GM19395 (cell line): ENCODE measurements at regions not wholly inside any gene's neighbourhood (a gene's known extent, or its start where the extent isn't known, plus 50 kb on each side); places are given as distances from the start of the nearest gene placed in this dataset.

Experiments used
- ATAC-seq: cut with Tn5 transposase; IDR thresholded peaks from one replicate; pipeline ENCODE4 v1.9.1; 2021; ENCODE audit warnings: mild to moderate bottlenecking, moderate library complexity; ENCODE audit not compliant: unreplicated experiment

DNA sequence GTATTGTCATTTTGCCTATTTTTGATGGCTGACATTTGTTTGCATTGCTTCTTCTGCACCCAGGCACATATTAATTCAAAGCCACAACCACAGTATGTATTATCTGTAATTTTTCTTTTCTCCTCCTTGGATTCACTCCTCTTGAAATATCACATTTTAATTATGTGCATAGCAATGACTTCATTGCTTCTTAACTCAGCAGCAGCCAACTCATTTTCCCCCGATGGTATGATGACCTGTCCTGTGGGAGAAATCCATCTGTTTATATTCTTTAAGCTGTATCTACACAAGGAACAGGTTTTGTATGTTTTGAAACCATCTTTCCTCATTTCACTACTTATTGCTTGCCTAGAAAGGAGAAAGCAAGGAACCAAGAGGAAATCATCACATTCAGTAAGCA, 588.8 kb downstream of the INHBA start:
- ATAC-seq, result no peak

GRCh38 chr7:41113719-41114118, 589.2 kb downstream of the INHBA start:
- ATAC-seq, result no peak

DNA sequence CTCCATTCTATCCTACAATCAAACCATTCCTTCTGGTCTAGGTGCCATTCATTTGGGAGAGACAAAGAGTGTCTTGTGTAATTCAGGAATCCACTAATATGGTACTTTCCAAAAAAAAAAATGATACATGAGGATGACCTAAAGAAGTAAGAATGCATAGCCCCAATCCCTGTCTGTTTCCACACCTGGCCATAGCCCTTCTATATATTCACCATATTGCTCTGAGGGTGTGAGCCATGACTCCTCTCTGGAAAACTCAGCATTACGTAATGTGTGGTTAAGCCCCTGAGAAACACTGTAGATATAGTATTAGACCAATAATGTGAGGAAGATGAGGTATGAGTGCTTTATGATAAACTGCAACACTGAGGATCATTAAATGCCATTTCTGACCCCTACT, 592.7 kb downstream of the INHBA start:
- ATAC-seq, result no peak

DNA sequence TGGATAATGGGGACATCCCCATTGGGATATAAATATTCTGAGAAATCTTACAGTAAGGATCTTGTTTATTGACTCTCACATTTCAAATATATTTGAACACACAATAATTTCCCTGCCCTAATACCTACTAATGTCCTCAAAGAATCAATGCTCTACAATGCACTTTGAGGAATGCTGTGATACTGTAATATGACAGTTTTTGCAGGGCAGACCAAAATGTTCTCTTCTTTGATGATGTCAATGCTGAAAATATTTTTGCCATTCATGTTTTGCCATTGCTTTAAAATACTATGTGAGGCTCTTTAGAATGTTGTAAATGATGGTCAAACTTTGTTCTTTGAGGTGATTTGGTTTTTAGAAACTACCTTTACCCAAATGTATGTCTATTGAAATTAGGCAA, 594.1 kb downstream of the INHBA start:
- no peak for ATAC-seq

DNA sequence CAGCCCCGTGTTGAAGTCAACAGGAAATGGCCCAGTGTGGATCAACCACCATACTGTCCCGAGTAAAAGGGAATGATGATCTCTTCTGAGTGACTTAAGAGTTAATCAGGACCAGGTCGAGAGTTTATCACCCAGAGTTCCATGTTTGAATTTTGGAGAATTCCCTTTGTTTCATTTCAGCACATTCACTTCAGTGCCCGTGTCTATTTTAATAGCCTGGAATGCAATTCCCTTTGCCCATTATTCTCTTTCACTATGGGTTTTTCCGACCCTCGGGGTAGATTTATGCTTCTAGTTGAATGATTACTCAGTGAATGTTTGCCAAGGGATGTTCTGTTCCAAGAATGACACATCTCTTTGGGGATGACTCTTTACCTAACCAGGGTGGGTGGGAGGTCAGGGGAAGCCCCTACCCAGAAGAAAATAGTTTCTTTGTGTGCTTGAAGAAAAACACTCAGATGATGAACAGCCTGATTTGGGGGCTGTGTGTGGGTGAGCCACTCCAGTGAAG, 594.9 kb downstream of the INHBA start:
- ATAC-seq, result no peak

GRCh38 chr7:41107330-41107937, 595.5 kb downstream of the INHBA start:
- no peak for ATAC-seq

DNA sequence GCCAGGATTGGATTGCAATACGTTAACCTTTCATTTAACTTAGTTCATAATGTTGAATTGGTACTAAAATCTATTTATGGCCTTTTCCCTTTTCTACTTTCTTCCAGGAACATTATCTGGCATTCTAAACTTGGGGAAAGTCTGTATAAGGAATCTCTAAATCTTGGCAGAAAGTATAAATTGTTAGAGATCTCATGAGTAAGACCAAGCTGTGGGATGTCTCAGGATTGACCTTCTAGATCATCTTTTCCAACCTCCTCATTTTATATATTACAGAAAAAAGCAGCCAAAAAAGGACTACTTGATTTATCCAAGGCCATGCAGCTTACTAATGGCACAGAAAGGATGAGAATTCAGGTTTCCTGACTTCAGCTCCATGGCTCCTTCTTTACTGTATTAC, 598.3 kb downstream of the INHBA start:
- ATAC-seq, result no peak

- ATAC-seq, result peak; percentile 81
These were observed 599.6 kb downstream of the INHBA start for GRCh38 chr7:41103331-41103730.

DNA sequence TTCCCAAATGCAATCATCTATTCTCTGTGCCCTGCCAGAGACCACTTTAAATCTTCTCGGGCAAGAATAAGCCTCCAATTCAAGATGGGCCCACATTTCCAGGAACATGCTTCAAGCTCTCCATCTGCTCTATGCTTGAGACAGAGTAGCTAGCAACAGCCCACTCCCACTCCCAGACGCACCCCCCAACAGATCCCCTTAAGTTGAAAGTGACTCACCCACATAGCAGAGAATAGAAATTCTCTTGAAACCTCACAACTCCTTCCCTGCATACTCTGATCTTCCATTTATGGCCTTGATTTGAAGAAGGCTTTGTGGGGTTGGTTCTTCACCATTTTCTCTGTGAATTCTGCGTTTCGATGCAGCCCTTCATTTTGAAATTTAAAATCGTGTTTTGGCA, 604.0 kb downstream of the INHBA start:
- no peak for ATAC-seq

DNA sequence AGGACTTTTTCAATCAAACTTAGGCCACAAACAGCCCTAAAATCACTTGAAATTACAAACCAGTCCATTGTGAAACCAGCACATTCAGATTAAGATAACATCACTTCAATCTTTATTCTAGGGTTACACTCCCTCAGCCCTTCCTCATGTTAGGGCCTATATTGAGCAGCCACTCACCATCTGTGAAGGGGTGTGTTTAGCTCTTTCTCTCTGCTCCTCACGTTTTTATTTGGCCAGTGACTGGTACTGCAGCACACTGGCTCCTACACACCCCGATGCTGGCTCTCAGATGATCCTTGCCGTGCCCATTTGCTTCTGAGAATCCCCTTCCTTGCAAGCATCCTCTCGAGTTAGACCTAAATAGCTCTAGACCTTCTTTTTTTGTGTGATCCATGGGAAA, 604.5 kb downstream of the INHBA start:
- ATAC-seq, result no peak

DNA sequence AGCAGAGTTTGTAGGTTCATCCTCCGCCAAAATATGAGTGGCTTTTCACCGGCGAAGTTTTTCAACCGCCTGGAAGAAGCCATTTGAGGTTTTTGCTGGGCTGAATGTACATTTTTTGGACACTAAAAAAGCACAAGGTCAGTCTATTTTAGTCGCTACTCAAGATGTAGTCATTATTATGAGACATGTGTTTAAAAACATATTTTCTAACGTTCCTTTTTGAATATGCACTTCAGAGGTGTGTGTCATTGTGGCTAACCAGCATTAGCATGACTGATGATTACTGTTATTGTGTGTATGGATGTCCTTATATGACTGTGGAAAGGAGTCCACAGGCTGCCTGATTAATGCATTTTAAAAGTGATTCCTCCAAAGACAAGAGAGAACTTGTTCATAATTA, 605.4 kb downstream of the INHBA start:
- no peak for ATAC-seq

GRCh38 chr7:41096917-41097316, 606.0 kb downstream of the INHBA start:
- no peak for ATAC-seq

DNA sequence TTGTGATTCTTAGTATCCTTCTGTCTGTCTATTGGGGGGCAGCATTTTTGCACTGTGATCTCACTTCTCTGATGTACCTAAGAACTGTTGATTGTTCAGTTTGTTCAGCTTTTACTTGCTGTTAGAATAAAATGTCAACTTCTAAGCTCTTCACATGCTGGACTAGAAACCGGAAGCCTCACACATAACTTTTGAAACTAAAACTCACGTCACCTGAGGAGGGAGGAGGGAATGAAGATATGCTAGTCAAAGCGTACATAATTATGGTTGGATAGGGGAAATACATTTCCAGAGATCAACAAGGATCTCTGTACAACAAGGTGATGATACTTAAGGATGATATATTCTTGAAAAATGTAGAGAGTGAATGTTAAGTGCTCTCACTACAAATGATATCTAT, 609.7 kb downstream of the INHBA start:
- ATAC-seq, result no peak

GRCh38 chr7:41085244-41085643, 617.6 kb downstream of the INHBA start:
- no peak for ATAC-seq

DNA sequence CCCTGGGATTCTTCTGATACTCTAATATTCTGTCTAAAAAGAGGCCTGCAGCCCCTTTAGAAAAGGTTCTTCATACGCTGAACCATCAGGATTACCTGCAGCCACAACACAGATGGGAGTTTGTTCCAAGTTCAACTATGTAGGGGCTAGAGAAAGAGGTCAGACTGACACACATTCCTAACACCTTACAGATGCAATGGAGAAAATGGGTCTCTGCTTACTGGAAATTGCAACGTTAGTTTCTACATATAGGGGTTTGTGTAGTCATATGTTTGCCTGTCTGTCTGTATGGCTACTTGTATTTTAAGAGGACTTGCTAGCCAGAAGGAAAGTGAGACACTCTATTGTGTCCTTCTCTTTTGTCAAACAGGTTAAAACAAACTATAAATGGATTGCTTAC, 618.5 kb downstream of the INHBA start:
- no peak for ATAC-seq

DNA sequence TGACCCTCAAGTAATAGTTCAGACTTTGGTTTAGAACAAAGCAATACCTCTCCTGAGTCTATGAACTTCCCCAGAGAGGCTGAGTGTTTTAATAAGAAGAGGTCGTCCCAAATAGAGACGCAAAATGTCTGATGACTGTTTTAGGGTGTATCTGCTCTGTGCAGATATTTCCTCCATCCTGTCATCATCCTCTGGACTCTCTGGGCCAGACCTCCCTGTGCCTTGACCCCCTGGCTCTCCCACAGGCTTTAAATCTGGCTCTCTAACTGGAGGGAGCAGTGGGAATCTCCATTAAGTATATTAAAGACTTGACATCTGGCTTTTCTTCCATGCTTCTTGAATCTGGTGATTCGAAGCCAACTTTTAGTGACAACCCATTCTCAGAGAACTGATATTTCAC, 633.3 kb downstream of the INHBA start:
- no peak for ATAC-seq

- no peak for ATAC-seq
These were observed 635.3 kb downstream of the INHBA start for GRCh38 chr7:41067576-41067975.

- no peak for ATAC-seq
These were observed 637.2 kb downstream of the INHBA start for GRCh38 chr7:41065663-41066062.

GRCh38 chr7:41063116-41063515, 639.8 kb downstream of the INHBA start:
- ATAC-seq, result no peak

GRCh38 chr7:41060796-41061195, 642.1 kb downstream of the INHBA start:
- ATAC-seq, result no peak

DNA sequence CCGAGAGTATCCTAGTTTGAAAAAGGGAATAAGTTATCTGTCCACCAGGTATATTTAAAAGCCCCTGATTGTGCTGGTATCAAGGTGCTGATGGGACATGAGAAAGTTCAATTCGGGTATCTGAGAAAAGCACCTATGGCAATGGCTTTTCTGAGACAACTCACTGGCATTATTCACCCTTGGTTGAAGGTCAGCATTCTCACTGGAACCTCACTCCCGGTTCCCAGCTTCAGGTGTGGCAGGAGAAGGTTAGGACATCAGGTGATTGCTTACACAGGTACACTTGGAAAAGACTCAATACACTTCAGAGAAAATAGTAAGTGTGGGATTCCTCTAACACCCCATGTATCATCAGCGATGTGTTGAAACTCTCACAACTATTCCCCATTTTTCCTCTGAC, 643.1 kb downstream of the INHBA start:
- ATAC-seq, result no peak

GRCh38 chr7:41058986-41059741, 643.7 kb downstream of the INHBA start:
- no peak for ATAC-seq
